ENCODE measurements at regions not wholly inside any gene's neighbourhood (a gene's known extent, or its start where the extent isn't known, plus 50 kb on each side); places are given as distances from the start of the nearest gene placed in this dataset.

DNA sequence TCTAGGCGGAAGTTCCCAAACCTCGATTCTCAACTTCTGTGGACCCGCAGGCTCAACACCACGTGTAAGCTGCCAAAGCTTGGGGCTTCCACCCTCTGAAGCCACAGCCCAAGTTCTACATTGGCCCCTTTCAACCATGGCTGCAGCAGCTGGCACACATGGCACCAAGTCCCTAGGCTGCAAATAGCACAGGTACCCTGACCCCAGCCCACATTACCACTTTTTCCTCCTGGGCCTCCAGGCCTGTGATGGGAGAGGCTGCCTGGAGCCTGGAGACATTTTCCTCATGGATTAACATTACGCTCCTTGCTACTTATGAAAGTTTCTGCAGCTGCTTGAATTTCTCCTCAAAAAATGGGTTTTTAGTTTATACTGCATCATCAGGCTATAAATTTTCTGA, 479.5 kb downstream of the PCDH7 start:
- TF ChIP-seq, protein P1, sequence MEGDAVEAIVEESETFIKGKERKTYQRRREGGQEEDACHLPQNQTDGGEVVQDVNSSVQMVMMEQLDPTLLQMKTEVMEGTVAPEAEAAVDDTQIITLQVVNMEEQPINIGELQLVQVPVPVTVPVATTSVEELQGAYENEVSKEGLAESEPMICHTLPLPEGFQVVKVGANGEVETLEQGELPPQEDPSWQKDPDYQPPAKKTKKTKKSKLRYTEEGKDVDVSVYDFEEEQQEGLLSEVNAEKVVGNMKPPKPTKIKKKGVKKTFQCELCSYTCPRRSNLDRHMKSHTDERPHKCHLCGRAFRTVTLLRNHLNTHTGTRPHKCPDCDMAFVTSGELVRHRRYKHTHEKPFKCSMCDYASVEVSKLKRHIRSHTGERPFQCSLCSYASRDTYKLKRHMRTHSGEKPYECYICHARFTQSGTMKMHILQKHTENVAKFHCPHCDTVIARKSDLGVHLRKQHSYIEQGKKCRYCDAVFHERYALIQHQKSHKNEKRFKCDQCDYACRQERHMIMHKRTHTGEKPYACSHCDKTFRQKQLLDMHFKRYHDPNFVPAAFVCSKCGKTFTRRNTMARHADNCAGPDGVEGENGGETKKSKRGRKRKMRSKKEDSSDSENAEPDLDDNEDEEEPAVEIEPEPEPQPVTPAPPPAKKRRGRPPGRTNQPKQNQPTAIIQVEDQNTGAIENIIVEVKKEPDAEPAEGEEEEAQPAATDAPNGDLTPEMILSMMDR (IDR thresholded peaks at IDR 0.05 in 4 of 5, conservative IDR thresholded peaks at IDR 0.05 in 1 of 5) = no peak
- TF ChIP-seq POLR2A (IDR thresholded peaks at IDR 0.05) = no peak
